Testis (tissue), 2 donors: ENCODE measurements at regions not wholly inside any gene's neighbourhood (a gene's known extent, or its start where the extent isn't known, plus 50 kb on each side); places are given as distances from the start of the nearest gene placed in this dataset.
"Not testable (repeated sequence)": the region's sequence is repeated elsewhere in the genome, so short reads cannot be mapped to it uniquely, and the experiment has no call there.

Source experiments
- CTCF ChIP-seq, 3 experiments: fragments of 450-650 bp in 2 of 3; fragments of 200-600 bp in 1 of 3; sonication (generic) in 1 of 3; IDR thresholded peaks; one replicate each; pipeline ENCODE4 v1.5.1; 2016 to 2019; ENCODE audit warnings: antibody characterized with exemption in 3 of 3, mild to moderate bottlenecking in 2 of 3, moderate library complexity in 1 of 3
- POLR2A ChIP-seq: fragments of 450-650 bp; IDR thresholded peaks from one replicate; pipeline ENCODE4 v1.6.1; 2017; ENCODE audit warnings: antibody characterized with exemption, mild to moderate bottlenecking, moderate library complexity

DNA sequence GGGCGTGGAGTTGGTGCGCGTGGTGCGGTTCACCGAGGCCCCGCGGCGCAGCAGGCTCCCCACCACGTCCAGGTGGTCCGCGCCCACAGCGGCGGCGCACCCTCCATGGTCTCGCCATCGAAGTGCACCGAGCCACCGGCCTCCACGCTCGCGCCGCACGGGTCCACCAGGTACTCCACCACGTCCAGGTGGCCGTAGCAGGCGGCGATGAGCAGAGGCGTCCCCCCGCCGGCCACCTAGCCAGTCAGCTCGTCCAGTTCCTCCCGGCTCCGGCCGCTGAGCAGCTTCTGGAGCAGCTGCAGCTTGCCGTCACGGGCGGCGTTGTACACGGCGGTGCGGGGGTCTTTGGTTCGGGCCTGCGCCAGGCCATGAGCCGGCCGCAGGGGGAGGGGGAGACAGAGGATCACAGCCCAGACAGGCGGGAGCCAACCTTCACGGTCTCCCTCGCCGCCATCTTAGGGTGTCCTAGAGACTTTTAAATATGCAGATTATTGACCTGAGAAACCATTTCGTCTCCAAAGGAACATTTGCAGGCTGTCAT, 149.8 kb downstream of the POTEC start:
- not testable (repeated sequence) for TF ChIP-seq CTCF (IDR thresholded peaks at IDR 0.05); POLR2A
